ENCODE measurements at regions not wholly inside any gene's neighbourhood (a gene's known extent, or its start where the extent isn't known, plus 50 kb on each side); places are given as distances from the start of the nearest gene placed in this dataset.

DNA sequence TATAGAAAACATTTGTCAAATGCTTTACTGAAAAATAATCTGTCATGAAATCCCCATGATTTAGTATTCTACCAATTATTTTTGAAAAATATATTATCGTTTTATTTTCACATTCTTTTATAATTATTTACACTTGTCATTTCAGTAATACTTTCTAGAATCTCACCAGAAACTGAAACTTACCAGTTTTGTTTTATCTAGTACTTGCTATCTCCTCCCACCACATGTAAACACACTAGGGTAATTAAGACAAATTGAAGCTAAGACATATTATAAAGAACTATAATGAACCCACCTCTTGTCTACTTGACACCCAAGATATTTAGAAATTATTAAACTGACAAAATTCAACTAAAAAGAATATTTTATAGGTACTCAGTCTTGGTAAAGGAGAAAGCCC lies 51.5 kb upstream of the GRM3 start:
- TF ChIP-seq, protein P1, sequence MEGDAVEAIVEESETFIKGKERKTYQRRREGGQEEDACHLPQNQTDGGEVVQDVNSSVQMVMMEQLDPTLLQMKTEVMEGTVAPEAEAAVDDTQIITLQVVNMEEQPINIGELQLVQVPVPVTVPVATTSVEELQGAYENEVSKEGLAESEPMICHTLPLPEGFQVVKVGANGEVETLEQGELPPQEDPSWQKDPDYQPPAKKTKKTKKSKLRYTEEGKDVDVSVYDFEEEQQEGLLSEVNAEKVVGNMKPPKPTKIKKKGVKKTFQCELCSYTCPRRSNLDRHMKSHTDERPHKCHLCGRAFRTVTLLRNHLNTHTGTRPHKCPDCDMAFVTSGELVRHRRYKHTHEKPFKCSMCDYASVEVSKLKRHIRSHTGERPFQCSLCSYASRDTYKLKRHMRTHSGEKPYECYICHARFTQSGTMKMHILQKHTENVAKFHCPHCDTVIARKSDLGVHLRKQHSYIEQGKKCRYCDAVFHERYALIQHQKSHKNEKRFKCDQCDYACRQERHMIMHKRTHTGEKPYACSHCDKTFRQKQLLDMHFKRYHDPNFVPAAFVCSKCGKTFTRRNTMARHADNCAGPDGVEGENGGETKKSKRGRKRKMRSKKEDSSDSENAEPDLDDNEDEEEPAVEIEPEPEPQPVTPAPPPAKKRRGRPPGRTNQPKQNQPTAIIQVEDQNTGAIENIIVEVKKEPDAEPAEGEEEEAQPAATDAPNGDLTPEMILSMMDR (IDR thresholded peaks at IDR 0.05), result no peak
- no peak for TF ChIP-seq POLR2A (IDR thresholded peaks at IDR 0.05)
- DNase-seq (ENCODE audit: low spot score in 2 of 2), result no peak
- intact Hi-C loops (cut with DNase I; ENCODE audit: low total_unique reads), result no loop called here
- WGBS, 2 donors, result 73 to 80% methylated on average over 1 of the region's 1 CpG
- H3K4me3 ChIP-seq (ENCODE audit: low read depth, poor library complexity, severe bottlenecking), result no peak overlapping the region

DNA sequence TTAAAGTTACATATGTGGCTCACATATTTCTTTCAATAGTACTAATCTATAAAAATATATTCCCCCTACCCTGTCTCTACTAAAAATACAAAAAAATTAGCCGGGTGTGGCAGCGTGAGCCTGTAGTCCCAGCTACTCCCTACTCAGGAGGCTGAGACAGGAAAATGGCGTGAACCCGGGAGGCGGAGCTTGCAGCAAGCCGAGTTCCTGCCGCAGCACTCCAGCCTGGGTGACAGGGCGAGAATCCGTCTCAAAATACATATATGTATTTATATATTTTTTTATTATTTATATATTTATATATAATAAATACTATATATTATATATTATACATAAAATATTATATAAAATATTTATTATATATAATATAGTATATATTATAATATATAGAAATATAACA lies 69.7 kb upstream of the GRM3 start:
- H3K4me3 ChIP-seq (ENCODE audit: low read depth, poor library complexity, severe bottlenecking), result no peak overlapping the region
- no peak for TF ChIP-seq POLR2A (IDR thresholded peaks at IDR 0.05)
- TF ChIP-seq, protein P1 (IDR thresholded peaks at IDR 0.05), result no peak
- intact Hi-C loops (cut with DNase I; ENCODE audit: low total_unique reads), result no loop called here
- 91 to 94% methylated on average over 9 of the region's 9 CpGs for WGBS, 2 donors
- no peak for DNase-seq (ENCODE audit: low spot score in 2 of 2)

DNA sequence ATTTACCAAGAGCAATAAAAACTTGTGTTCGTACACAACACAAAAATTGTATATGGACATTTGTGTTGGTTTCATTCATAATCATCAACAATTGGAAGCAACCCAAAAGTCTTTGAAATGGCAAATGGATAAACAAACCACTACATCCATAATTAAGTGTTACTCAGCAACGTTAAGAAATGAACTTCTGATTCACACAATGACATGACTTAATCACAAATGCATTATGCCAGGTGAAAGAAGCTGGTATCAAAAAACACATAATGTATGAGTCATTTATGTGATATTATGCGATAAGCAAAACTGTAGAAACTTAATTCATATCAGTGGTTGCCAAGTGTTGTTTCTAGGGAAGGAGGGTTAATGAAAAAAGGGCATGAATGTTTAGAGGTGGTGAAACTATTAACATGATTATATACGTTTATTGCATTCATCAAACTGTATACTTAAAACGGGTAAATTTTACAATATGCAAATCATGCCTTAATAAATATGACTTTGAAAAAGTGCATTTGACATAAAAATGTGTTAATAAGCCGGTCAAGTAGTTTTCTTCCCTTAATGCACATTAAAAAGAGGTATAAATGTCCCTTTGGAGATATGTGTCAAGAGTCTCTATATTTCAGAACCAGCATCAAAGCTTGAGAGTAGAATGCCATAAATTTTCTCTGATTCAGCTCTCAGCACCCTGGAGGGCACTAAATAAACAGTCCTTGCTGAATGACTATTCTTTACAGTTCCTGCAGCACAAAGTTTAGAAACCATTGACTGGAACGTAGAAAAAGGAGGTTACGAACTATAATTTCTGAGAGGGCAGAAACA lies 84.8 kb upstream of the GRM3 start:
- intact Hi-C loops (cut with DNase I; ENCODE audit: low total_unique reads), result no loop called here
- no peak for DNase-seq (ENCODE audit: low spot score in 2 of 2)
- WGBS, 2 donors, result 43 to 45% methylated on average over 8 of the region's 8 CpGs
- TF ChIP-seq, protein P1 (IDR thresholded peaks at IDR 0.05), result no peak
- TF ChIP-seq POLR2A (IDR thresholded peaks at IDR 0.05), result no peak
- no peak overlapping the region for H3K4me3 ChIP-seq (ENCODE audit: low read depth, poor library complexity, severe bottlenecking)

DNA sequence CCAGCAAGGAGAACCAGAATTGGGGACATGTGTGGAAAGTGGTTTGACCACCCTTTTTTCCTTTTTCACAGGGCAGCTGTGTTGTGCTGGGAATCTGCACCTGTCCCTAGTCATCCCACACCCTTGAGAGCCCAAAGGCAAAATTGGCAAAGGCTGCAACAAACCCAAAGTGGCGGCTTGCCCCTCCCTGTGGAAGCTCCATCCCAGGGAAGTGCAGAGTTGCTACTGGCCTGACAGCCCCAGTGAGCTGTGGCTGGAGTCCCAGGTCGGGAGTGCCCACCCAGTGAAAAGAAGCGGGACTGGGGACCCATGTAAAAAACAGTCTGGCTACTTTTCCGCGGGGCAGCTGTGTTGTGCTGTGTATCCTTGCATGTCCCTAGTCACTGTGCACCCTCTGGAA lies 109.1 kb upstream of the GRM3 start:
- no peak for DNase-seq (ENCODE audit: low spot score in 2 of 2)
- intact Hi-C loops (cut with DNase I; ENCODE audit: low total_unique reads), result no loop called here
- TF ChIP-seq, protein P1 (IDR thresholded peaks at IDR 0.05), result no peak
- TF ChIP-seq POLR2A (IDR thresholded peaks at IDR 0.05), result no peak
- 79 to 89% methylated on average over 5 of the region's 5 CpGs for whole genome bisulfite sequencing, 2 donors
- no peak overlapping the region for H3K4me3 ChIP-seq (ENCODE audit: low read depth, poor library complexity, severe bottlenecking)

DNA sequence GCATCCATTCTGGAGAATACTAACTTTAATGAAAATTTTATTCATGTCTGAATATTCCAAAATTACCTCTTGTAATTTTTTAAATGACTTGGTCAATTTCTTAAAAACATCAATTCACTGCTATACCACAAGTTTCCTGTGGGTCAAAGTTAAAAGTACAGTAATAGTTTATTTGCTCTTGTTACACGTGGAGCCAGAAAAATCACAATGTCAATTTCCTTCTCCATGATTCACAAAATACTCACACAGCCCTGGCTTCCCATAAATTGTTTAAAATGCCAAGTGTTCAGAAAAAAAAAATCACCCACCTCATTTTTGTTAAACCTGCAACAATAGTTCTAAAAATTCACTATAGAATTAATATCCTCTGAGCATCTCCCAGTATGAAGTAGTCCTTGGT lies 139.5 kb upstream of the GRM3 start:
- TF ChIP-seq, protein P1 (IDR thresholded peaks at IDR 0.05), result no peak
- TF ChIP-seq POLR2A (IDR thresholded peaks at IDR 0.05), result no peak
- H3K4me3 ChIP-seq (ENCODE audit: low read depth, poor library complexity, severe bottlenecking), result no peak overlapping the region
- WGBS, 2 donors, result 37 to 43% methylated on average over 1 of the region's 1 CpG
- DNase-seq (ENCODE audit: low spot score in 2 of 2), result no peak
- intact Hi-C loops (cut with DNase I; ENCODE audit: low total_unique reads), result no loop called here

DNA sequence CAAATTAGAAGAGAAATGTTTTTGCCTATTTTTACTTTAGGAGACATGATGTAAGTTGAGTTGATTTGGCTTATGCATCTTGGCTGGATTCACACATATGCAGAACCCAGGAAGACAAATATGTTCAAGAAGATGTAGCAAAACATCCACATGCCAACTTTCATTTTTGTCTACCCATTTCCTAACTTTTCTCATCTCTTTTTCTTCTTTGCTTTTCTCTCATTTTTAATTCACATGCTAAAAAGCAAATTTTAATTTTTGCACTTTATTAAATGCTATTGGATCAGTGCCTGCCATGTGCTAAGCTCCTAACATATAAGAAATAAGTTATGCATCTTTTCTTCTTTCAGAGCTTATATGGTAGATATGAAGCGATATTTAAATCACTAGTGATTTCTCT lies 143.7 kb upstream of the GRM3 start:
- WGBS, 2 donors, result 89 to 92% methylated on average over 1 of the region's 1 CpG
- H3K4me3 ChIP-seq (ENCODE audit: low read depth, poor library complexity, severe bottlenecking), result no peak overlapping the region
- intact Hi-C loops (cut with DNase I; ENCODE audit: low total_unique reads), result no loop called here
- DNase-seq (ENCODE audit: low spot score in 2 of 2), result no peak
- TF ChIP-seq, protein P1 (IDR thresholded peaks at IDR 0.05), result no peak
- no peak for TF ChIP-seq POLR2A (IDR thresholded peaks at IDR 0.05)

All from lower leg skin (tissue), 4 donors.